H7 (cell line): ENCODE measurements at regions not wholly inside any gene's neighbourhood (a gene's known extent, or its start where the extent isn't known, plus 50 kb on each side); places are given as distances from the start of the nearest gene placed in this dataset.
"Not testable (repeated sequence)": the region's sequence is repeated elsewhere in the genome, so short reads cannot be mapped to it uniquely, and the experiment has no call there.

ENCODE experiments used
- DNase-seq: peaks from one replicate; pipeline ENCODE4 v3.0.0; 2012
- H3K27me3 ChIP-seq: 2 replicates; pipeline ENCODE4 v1.6.0; 2011; ENCODE audit warnings: mild to moderate bottlenecking, low read length; ENCODE audit not compliant: control insufficient read depth, insufficient read depth
- H3K36me3 ChIP-seq: replicated peaks from 2 replicates; pipeline ENCODE4 v1.5.1; 2011; ENCODE audit warnings: low read length; ENCODE audit not compliant: control insufficient read depth, insufficient read depth
- H3K4me3 ChIP-seq: 2 replicates; pipeline ENCODE4 v1.5.1; 2011; ENCODE audit warnings: low read depth, mild to moderate bottlenecking, control low read depth, low read length, moderate library complexity; ENCODE audit not compliant: insufficient read depth

DNA sequence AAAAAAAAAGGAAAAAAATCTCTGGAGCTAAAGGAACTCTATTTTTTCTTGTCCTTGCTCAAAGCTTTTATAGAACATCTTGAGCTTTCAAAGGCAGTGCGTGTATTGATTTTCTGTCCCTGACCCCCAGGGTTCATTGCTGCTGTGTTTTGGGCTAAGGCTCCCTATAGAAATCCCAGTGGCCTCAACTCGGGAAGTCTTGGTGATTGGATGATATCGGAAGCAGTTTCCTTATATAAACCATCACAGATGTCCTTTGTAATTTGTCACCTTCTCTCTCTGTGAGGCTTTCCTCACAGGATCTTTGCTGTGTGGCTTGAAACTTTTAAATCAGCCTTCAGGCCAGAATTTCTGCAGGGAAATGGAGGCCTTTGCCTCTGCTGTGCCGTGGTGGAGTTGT is 397.7 kb downstream of the RPS6KC1 start:
- DNase-seq: no peak
- H3K36me3 ChIP-seq: no peaks in the 10 kb centered on the region
- no peak overlapping the region for H3K4me3 ChIP-seq
- no peaks in the 10 kb centered on the region for H3K27me3 ChIP-seq

DNA sequence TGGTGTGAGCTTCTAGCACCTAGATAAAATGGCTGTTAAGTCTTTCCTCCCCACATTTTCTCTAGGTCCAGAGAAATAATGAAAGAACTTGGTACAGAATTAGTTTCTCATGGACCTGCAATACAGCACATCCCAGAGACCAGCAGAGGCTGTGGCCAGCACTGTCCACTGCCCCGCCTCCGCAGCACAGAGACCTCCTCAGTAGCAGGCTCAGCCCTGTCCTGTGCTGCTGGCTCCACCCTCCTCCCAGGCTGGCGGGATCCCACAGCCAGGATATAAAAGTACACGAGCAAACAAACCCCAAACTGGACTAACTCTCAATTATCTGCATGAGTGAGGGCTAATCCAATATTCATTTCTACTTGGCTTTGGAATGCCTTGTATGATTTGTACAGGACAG is 401.5 kb downstream of the RPS6KC1 start:
- no peak for DNase-seq
- Histone ChIP-seq H3K4me3 (no peak overlapping the region), H3K27me3 (no peaks in the 10 kb centered on the region), H3K36me3 (no peaks in the 10 kb centered on the region)

DNA sequence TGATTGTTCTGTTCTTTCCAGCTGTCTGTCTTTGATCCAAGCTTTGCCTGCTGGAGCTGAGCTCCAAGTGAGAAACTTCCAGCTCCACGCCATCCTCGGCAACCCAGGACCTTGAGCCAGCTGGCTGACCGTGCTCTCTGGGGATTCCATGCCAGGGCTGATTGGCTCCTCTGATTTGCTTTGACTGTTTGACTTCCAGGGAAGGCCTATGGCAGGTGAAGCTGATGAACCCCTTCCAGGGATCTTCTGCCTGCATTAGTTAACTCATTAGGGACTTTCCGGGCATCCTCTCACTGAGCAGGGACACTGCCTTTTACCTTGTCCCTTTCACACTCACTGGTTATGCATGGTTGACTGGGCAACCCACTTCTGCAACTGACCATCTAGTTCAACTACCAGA is 406.1 kb downstream of the RPS6KC1 start:
- Histone ChIP-seq H3K4me3 (no peak overlapping the region), H3K36me3 (no peaks in the 10 kb centered on the region), H3K27me3 (no peaks in the 10 kb centered on the region)
- no peak for DNase-seq

DNA sequence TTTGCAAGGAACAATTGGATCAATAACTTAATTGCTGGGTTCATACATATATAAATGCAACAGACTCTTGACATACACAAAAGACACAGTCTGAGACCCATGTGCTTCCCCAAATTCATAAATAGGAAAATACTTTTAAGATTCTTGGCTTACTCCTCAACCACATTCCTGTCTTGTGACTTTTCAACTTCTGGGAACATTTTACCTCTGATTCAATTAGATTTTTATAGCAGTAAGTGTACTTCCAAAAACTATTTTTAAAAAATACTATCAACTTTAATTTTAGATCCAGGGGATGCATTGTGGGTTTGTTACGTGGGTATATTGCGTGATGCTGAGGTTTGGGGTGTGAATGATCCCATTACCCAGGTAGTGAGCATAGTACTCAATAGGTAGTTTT is 406.7 kb downstream of the RPS6KC1 start:
- no peaks in the 10 kb centered on the region for H3K36me3 ChIP-seq
- no peak for DNase-seq

DNA sequence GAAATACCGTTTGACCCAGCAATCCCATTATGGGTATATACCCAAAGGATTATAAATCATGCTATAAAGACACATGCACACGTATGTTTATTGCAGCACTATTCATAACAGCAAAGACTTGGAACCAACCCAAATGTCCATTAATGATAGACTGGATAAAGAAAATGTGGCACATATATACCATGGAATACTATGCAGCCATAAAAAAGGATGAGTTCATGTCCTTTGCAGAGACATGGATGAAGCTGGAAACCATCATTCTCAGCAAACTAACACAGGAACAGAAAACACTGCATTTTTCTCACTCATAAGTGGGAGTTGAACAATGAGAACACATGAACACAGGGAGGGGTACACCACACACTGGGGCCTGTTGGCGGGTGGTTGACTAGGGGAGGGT is 411.3 kb downstream of the RPS6KC1 start:
- not testable (repeated sequence) for H3K4me3 ChIP-seq, H3K36me3 ChIP-seq, DNase-seq, H3K27me3 ChIP-seq

More for the DNA sequence above, 406.7 kb downstream of the RPS6KC1 start:
- H3K27me3 ChIP-seq: no peaks in the 10 kb centered on the region
- H3K4me3 ChIP-seq: no peak overlapping the region

DNA sequence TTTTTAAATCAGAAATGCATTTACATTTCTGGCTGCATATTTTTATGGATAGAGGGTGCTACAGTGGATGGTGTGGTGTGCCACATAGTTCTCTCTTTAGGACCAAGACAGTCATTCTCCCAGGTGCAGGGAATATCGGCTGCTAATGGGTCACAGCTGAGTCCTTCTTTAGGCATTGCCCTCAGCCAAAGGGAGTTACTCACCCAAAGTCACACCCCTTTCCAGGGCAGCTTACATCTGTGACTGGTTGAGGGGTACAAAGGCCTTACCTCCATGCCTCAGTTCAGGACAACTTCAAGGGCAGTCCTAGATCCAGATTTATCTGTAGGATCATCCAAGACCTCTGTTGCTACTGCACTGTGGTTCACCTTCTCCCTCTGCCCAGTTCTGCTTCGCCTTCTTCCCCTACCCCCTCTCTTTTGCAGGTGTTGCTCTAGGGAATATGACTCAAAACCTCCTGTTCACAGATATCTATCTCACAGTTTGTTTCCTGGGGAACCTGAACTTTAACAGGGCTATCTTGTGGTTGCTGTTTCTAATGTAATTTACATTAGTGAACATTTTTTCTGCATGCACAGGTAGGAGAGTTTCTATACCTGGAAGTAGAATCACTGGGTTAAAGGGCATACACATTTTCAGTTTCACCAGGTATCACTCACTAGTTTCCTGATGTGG is 413.9 kb downstream of the RPS6KC1 start:
- DNase-seq: no peak
- Histone ChIP-seq H3K27me3 (no peaks in the 10 kb centered on the region), H3K4me3 (no peak overlapping the region), H3K36me3 (no peaks in the 10 kb centered on the region)

DNA sequence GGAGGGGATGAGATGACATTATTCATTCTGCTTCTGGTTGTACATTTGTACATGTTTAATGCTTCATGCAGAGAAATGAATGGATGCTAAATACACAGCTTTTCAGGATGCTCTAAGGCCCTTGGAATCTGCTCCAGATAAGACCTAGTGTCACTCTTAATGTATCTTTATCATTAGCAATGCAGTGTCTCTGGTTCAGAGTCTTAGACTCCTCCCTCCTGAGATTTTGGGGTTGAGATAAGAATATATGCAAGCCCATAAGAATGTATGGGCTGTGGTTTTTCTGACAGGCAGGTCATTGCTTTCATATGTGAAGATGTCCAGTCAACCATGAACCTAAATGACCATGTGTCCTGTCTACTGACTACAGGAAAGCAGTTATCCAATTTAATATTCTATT is 415.5 kb downstream of the RPS6KC1 start:
- Histone ChIP-seq H3K36me3 (no peaks in the 10 kb centered on the region), H3K27me3 (no peaks in the 10 kb centered on the region), H3K4me3 (no peak overlapping the region)
- no peak for DNase-seq

DNA sequence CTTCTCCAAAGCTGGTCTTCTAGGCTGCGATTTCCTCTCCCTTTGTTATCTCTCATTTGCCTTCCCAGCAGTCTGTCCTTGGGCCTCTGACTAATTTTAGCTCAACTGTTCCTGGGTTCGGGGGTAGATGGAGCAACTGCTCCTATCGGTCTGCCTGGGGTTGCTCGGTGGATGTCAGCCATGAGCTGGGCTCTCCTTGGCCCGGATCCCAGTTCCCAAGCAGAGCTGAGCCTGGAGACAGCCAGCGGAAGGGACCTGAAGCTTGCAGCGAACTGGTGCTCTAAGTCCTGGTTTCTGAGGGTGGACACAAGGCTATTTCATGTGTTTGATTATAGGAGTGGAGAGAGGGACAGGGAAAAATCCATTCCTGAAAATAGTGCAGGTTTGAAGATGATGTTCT is 423.0 kb downstream of the RPS6KC1 start:
- Histone ChIP-seq H3K36me3 (no peaks in the 10 kb centered on the region), H3K27me3 (no peaks in the 10 kb centered on the region), H3K4me3 (no peak overlapping the region)

DNA sequence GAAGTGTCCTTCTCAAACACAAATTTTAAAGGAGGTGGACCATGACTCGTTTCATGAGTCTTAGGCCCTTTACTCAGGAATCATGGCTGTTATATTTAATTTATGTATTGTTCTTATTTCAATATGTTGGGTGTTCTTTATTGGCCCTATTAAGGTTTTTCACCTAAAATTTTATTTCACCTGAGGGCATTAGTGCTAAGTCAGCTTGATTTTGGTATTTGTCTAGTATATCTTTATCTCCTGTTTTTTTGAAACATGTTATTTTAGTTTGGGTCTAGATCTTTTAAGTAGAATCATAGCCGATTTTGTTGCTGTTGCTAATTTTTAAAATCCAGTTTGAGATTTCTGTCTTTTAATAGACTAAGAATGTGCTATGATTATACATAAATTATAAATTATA is 430.4 kb downstream of the RPS6KC1 start:
- Histone ChIP-seq H3K4me3 (no peak overlapping the region), H3K36me3 (no peaks in the 10 kb centered on the region), H3K27me3 (no peaks in the 10 kb centered on the region)
- no peak for DNase-seq

More for the DNA sequence above, 423.0 kb downstream of the RPS6KC1 start:
- DNase-seq: no peak

DNA sequence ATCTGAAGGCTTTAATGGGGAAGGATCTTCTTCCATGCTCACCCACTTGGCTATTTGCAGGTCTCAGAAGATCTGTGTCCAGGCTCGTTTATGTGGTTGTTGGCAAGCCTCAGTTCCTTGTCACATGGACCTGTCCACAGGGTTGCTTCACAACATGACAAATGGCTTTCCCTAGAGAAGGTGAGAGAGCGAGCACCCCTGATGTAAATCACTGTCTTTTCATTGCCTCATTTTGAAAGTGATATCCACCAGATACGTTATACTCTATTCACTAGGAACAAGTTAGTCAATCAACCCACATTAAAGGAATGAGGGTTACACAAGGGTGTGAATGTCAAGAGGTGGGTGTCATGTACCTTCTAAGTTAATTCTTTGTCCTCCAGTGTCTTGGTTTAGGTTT is 433.3 kb downstream of the RPS6KC1 start:
- DNase-seq: no peak
- no peaks in the 10 kb centered on the region for H3K27me3 ChIP-seq
- H3K4me3 ChIP-seq: no peak overlapping the region
- no peaks in the 10 kb centered on the region for H3K36me3 ChIP-seq

DNA sequence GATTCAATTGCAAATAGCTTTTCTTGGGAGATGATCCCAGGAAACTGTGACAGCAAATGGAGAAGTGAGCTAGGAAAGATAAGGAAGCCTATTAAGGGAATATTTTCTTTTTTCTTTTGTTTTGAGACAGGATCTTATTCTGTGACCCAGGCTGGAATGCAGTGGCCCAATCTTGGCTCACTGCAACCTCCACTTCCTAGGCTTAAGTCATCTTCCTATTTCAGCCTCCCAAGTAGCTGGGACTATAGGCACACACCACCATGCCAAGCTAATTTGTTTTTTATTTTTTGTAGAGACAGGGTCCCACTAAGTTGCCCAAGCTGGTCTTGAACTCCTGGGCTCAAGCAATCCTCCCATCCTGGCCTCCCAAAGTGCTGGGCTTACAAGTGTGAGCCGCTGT is 433.7 kb downstream of the RPS6KC1 start:
- H3K4me3 ChIP-seq: no peak overlapping the region
- no peaks in the 10 kb centered on the region for H3K27me3 ChIP-seq
- DNase-seq: no peak
- no peaks in the 10 kb centered on the region for H3K36me3 ChIP-seq

DNA sequence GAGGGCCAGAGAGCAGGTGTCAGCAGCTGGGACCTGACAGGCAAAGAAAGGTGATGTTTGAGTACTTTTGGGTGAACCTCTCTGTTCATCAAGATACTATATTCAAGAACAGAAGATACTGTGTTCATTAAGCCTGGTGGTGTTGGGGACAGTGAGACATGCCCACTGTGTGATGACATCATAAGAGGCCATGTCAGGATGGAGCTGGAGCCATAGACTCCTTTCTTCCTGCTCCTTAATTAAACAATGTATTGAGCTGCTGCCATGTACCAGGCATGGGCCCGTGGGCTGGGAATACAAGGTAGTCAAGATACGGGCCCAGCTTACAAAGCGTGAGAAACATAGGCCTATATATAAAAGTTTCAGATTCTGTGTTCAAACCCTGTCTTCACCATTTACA is 435.4 kb downstream of the RPS6KC1 start:
- H3K36me3 ChIP-seq: no peaks in the 10 kb centered on the region
- no peaks in the 10 kb centered on the region for H3K27me3 ChIP-seq
- H3K4me3 ChIP-seq: no peak overlapping the region
- no peak for DNase-seq

DNA sequence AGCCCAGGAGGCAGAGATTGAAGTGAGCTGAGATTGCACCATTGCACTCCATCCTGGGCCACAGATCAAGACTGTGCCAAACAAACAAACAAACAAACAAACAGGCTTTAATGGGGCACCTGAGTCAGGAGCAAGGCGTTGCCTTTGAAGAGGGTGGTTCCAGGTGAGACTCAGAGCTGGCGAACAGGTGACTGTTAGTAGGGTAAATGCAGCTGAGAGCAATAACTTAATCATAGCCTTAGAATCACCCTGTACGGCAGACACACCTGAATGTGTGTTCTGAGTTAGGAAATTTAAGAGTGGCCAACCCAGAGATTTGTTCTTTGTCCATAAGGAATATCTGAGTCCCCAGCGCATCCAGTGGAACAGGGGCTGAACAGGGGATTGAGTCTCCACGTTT is 440.4 kb downstream of the RPS6KC1 start:
- Histone ChIP-seq H3K4me3 (no peak overlapping the region), H3K36me3 (no peaks in the 10 kb centered on the region), H3K27me3 (no peaks in the 10 kb centered on the region)
- DNase-seq: no peak

DNA sequence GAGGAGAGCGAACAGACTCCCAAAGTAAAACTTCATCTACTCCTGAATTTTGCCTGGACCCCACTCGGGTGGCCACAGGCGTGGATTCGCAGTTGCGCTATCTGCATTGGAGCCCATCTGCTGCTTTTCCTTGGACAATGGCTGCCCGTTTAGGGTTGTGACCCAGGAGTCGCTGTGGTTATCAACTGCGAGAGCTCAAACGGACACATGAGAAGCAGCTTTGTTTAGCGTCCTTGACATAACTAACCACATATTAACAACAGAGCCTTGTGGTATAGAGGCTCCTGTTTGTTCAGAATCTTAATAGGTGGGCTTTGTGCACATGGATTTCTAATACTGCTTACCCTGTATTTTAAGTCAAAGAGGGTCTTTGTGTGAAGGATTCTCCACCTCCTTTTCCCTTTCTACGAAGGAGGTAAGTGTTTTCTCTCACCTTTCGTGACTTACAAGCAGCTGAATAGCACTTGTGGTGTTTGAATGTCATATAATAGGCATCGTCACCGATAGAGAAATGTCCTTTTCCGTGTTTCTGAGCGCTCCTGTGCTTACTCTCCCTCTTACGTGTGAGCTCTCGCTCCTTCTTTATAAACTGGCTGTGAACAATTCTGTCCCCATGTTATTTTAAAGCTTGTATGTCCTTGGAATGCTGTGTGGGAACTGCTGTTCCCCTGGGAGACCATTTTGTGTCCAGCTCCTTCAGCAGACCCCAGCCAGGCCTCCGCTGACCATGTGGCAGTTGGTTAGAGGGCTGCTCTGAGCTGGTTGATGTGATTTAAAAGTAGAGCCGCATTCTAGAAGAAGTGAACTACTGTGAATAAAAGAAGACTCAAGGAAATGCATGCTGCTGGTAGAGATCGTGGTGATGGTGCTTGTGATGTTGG is 441.4 kb downstream of the RPS6KC1 start:
- Histone ChIP-seq H3K27me3 (no peaks in the 10 kb centered on the region), H3K4me3 (no peak overlapping the region), H3K36me3 (no peaks in the 10 kb centered on the region)
- DNase-seq: no peak

DNA sequence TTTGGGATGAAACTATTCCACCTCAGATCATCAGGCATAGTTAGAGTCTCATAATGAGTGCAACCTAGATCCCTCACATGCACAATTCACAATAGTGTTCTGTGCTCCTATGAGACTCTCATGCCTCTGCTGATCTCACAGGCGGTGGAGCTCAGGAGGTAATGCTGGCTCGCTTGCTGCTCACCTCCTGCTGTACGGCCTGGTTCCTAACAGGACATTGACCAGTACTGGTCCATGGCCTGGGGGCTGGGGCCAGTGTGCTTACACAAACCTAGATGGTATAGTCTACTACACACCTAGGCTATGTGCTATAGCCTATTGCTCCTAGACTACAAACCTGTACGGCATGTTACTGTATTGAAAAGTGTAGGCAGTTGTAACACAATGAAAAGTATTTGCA is 448.4 kb downstream of the RPS6KC1 start:
- Histone ChIP-seq H3K36me3 (no peaks in the 10 kb centered on the region), H3K27me3 (no peaks in the 10 kb centered on the region), H3K4me3 (no peak overlapping the region)
- no peak for DNase-seq
